Prostate gland (tissue), 2 donors: ENCODE measurements at regions not wholly inside any gene's neighbourhood (a gene's known extent, or its start where the extent isn't known, plus 50 kb on each side); places are given as distances from the start of the nearest gene placed in this dataset.

ENCODE experiments used
- POLR2A ChIP-seq: fragments of 450-650 bp; IDR thresholded peaks from one replicate; pipeline ENCODE4 v1.6.1; 2016; ENCODE audit warnings: antibody characterized with exemption, mild to moderate bottlenecking
- TF ChIP-seq, protein P1 (sequence below), 4 experiments: fragments of 200-600 bp in 2 of 4; fragments of 450-650 bp in 2 of 4; sonication (generic) in 2 of 4; IDR thresholded peaks; 1 replicate in 3 of 4; 2 replicates in 1 of 4; pipeline ENCODE4 v1.5.1; 2016 to 2019; ENCODE audit warnings: antibody characterized with exemption in 4 of 4, mild to moderate bottlenecking in 2 of 4, moderate library complexity in 2 of 4

DNA sequence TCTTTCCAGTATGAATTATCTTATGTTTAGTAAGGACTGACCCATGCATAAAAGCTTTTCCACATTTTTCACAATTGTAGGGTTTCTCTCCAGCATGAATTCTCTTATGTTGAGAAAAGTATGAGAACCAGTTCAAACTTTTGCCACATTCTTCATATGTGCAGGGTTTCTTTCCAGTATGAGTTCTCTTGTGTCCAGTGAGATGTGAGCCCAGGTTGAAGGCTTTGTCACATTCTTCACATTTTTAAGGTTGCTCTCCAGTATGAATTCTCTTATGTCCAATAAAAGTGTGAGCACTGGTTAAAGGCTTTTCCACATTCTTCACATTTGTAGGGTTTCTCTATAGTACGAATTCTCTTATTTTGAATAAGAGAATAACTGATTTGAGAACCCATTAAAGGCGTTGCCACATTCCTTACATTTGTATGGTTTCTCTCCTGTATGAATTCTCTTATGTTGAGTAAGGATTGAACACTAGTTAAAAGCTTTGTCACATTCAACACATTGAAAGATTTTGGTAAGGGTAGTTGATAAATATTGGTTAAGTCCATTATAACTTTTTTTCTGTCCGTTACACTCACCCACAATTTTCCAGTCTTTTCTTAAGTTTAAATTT, 911.0 kb upstream of the ZNF722 start:
- TF ChIP-seq, protein P1, sequence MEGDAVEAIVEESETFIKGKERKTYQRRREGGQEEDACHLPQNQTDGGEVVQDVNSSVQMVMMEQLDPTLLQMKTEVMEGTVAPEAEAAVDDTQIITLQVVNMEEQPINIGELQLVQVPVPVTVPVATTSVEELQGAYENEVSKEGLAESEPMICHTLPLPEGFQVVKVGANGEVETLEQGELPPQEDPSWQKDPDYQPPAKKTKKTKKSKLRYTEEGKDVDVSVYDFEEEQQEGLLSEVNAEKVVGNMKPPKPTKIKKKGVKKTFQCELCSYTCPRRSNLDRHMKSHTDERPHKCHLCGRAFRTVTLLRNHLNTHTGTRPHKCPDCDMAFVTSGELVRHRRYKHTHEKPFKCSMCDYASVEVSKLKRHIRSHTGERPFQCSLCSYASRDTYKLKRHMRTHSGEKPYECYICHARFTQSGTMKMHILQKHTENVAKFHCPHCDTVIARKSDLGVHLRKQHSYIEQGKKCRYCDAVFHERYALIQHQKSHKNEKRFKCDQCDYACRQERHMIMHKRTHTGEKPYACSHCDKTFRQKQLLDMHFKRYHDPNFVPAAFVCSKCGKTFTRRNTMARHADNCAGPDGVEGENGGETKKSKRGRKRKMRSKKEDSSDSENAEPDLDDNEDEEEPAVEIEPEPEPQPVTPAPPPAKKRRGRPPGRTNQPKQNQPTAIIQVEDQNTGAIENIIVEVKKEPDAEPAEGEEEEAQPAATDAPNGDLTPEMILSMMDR (IDR thresholded peaks at IDR 0.05) = no peak
- no peak for TF ChIP-seq POLR2A
